Motor neuron (in vitro differentiated cells): ENCODE measurements at regions not wholly inside any gene's neighbourhood (a gene's known extent, or its start where the extent isn't known, plus 50 kb on each side); places are given as distances from the start of the nearest gene placed in this dataset.

Source experiments
- ATAC-seq, 8 experiments: fragments of 200-7000 bp; cut with Tn5 transposase; replicated peaks in 6 of 8; 2 replicates each; pipeline ENCODE4 v1.8.0; 2021; ENCODE audit warnings: mild to moderate bottlenecking in 8 of 8, moderate library complexity in 8 of 8
- H3K27ac ChIP-seq, 2 donors: fragments of 250-450 bp; sonication (Bioruptor Pico); 2 replicates each; pipeline ENCODE4 v1.9.0; 2021; ENCODE audit warnings: antibody characterized with exemption in 2 of 2, mild to moderate bottlenecking in 2 of 2, moderate library complexity in 1 of 2
- H3K4me1 ChIP-seq, 2 donors: fragments of 250-450 bp; sonication (Bioruptor Pico); replicated peaks in 1 of 2; 2 replicates each; pipeline ENCODE4 v1.6.1; 2021; ENCODE audit warnings: antibody characterized with exemption in 2 of 2, mild to moderate bottlenecking in 2 of 2, moderate library complexity in 1 of 2
- H3K4me3 ChIP-seq, 5 donors: fragments of 250-450 bp; sonication (Bioruptor Pico); 2 replicates each; pipeline ENCODE4 v1.9.0; 2021; ENCODE audit warnings: antibody characterized with exemption in 5 of 5, mild to moderate bottlenecking in 5 of 5, moderate library complexity in 4 of 5
- WGBS, 10 experiments: fragments of 450-650 bp; shearing (Covaris generic); methylation state at CpG; one replicate each; pipeline ENCODE4 v1.0.0; 2022; 5-methylcytosine and 5-hydroxymethylcytosine counted together
- in situ Hi-C, 9 experiments: fragments of 400-800 bp; cut with MboI; loops; one replicate each; pipeline ENCODE4 v1.15.0; 2021; ENCODE audit warnings: low sequenced_read_pairs in 9 of 9, low pct_unique_long_range_greater_than_20kb in 2 of 9; ENCODE audit not compliant: unreplicated experiment in 9 of 9

- H3K4me3 ChIP-seq, result no peak overlapping the region
- in situ Hi-C loops, result loop anchor here in 1 of 9 experiments (10.0 kb wide), 1 partner anchor 252 kb away; the partner anchor contains the start of gene GDF10
- H3K27ac ChIP-seq, result no peak overlapping the region
- no peaks in the 10 kb centered on the region for H3K4me1 ChIP-seq
- whole genome bisulfite sequencing, 10 experiments, result 17 to 100% (median 77%) methylated on average over 1 to 6 of the region's 7 CpGs
- ATAC-seq, result peak in 3 of 8 experiments; percentile 80 to 91 (median 89)
These were observed 142.0 kb downstream of the PTPN20 start for GRCh38 chr10:47053081-47053798.

- 40 to 100% (median 92%) methylated on average over 1 to 2 of the region's 2 CpGs; no CpG with 5 or more reads in 7 of the 10 experiments for WGBS, 10 experiments
- Histone ChIP-seq H3K4me3 (no peak overlapping the region), H3K4me1 (no peaks in the 10 kb centered on the region), H3K27ac (no peak overlapping the region)
- in situ Hi-C loops, result loop anchor here in 1 of 9 experiments (10.0 kb wide), 1 partner anchor 250 kb away; the partner anchor contains the start of gene GDF10
- ATAC-seq, result no peak
These were observed 143.7 kb downstream of the PTPN20 start for GRCh38 chr10:47054974-47055373.

GRCh38 chr10:47055386-47056246 lies 144.4 kb downstream of the PTPN20 start:
- Histone ChIP-seq H3K27ac (no peak overlapping the region), H3K4me3 (no peak overlapping the region), H3K4me1 (no peaks in the 10 kb centered on the region)
- ATAC-seq, result no peak
- 20 to 83% (median 66%) methylated on average over 1 to 5 of the region's 10 CpGs; no CpG with 5 or more reads in 2 of the 10 experiments for whole genome bisulfite sequencing, 10 experiments
- in situ Hi-C loops, result loop anchor here in 1 of 9 experiments (10.0 kb wide), 1 partner anchor 249 kb away; the partner anchor contains the start of gene GDF10

- ATAC-seq, result no peak
- in situ Hi-C loops, result loop anchor here in 1 of 9 experiments (10.0 kb wide), 1 partner anchor 249 kb away; the partner anchor contains the start of gene GDF10
These were observed 145.0 kb downstream of the PTPN20 start for GRCh38 chr10:47056247-47056510.

GRCh38 chr10:47057471-47057870 lies 146.2 kb downstream of the PTPN20 start:
- H3K4me1 ChIP-seq, result no peaks in the 10 kb centered on the region
- H3K4me3 ChIP-seq, result no peak overlapping the region
- no peak overlapping the region for H3K27ac ChIP-seq
- ATAC-seq, result no peak
- whole genome bisulfite sequencing, 10 experiments, result 20 to 100% (median 87%) methylated on average over 1 to 3 of the region's 6 CpGs; no CpG with 5 or more reads in 4 of the 10 experiments
- in situ Hi-C loops, result loop anchor here in 1 of 9 experiments (10.0 kb wide), 1 partner anchor 247 kb away; the partner anchor contains the start of gene GDF10

More at GRCh38 chr10:47056247-47056510, 145.0 kb downstream of the PTPN20 start:
- no peak overlapping the region for H3K4me3 ChIP-seq
- H3K27ac ChIP-seq, result no peak overlapping the region
- no peaks in the 10 kb centered on the region for H3K4me1 ChIP-seq
- WGBS, 10 experiments, result 83 to 100% methylated on average over 1 of the region's 1 CpG; no CpG with 5 or more reads in 8 of the 10 experiments

- Histone ChIP-seq H3K27ac (no peak overlapping the region), H3K4me1 (no peaks in the 10 kb centered on the region), H3K4me3 (no peak overlapping the region)
- 40 to 100% (median 80%) methylated on average over 1 to 7 of the region's 9 CpGs; no CpG with 5 or more reads in 1 of the 10 experiments for WGBS, 10 experiments
- peak in 3 of 8 experiments; percentile 57 to 70 (median 66) for ATAC-seq
- in situ Hi-C loops, result loop anchor here in 1 of 9 experiments (10.0 kb wide), 1 partner anchor 247 kb away; the partner anchor contains the start of gene GDF10
These were observed 146.9 kb downstream of the PTPN20 start for GRCh38 chr10:47058032-47058702.

- 61 to 100% (median 85%) methylated on average over 1 to 8 of the region's 11 CpGs; no CpG with 5 or more reads in 4 of the 10 experiments for WGBS, 10 experiments
- Histone ChIP-seq H3K4me1 (no peaks in the 10 kb centered on the region), H3K27ac (no peak overlapping the region), H3K4me3 (no peak overlapping the region)
- ATAC-seq, result peak in 4 of 8 experiments; percentile 48 to 76 (median 70)
- in situ Hi-C loops, result loop anchor here in 1 of 9 experiments (10.0 kb wide), 1 partner anchor 246 kb away; the partner anchor contains the start of gene GDF10
These were observed 147.7 kb downstream of the PTPN20 start for GRCh38 chr10:47058961-47059391.

- H3K4me1 ChIP-seq, result no peaks in the 10 kb centered on the region
- H3K27ac ChIP-seq, result no peak overlapping the region
- no peak overlapping the region for H3K4me3 ChIP-seq
- WGBS, 10 experiments, result 69 to 91% (median 85%) methylated on average over 3 to 11 of the region's 15 CpGs; no CpG with 5 or more reads in 6 of the 10 experiments
- ATAC-seq, result no peak
- in situ Hi-C loops, result loop anchor here in 1 of 9 experiments (10.0 kb wide), 1 partner anchor 245 kb away; the partner anchor contains the start of gene GDF10
These were observed 148.5 kb downstream of the PTPN20 start for GRCh38 chr10:47059606-47060311.

GRCh38 chr10:47060356-47060755 lies 149.1 kb downstream of the PTPN20 start:
- Histone ChIP-seq H3K4me3 (no peak overlapping the region), H3K27ac (no peak overlapping the region), H3K4me1 (no peaks in the 10 kb centered on the region)
- no peak for ATAC-seq
- in situ Hi-C loops, result no loop called here
- WGBS, 10 experiments, result 70 to 100% (median 80%) methylated on average over 1 to 5 of the region's 5 CpGs; no CpG with 5 or more reads in 4 of the 10 experiments

- no peaks in the 10 kb centered on the region for H3K4me1 ChIP-seq
- ATAC-seq, result no peak
- in situ Hi-C loops, result no loop called here
- H3K4me3 ChIP-seq, result no peak overlapping the region
- 34 to 100% (median 67%) methylated on average over 1 to 6 of the region's 8 CpGs; no CpG with 5 or more reads in 1 of the 10 experiments for WGBS, 10 experiments
- no peak overlapping the region for H3K27ac ChIP-seq
These were observed 149.8 kb downstream of the PTPN20 start for GRCh38 chr10:47060993-47061500.

GRCh38 chr10:47061776-47062175 lies 150.5 kb downstream of the PTPN20 start:
- Histone ChIP-seq H3K4me1 (no peaks in the 10 kb centered on the region), H3K27ac (no peak overlapping the region), H3K4me3 (no peak overlapping the region)
- no peak for ATAC-seq
- in situ Hi-C loops, result no loop called here
- WGBS, 10 experiments, result 60 to 87% (median 79%) methylated on average over 1 to 3 of the region's 3 CpGs; no CpG with 5 or more reads in 3 of the 10 experiments
